ENCODE measurements at regions not wholly inside any gene's neighbourhood (a gene's known extent, or its start where the extent isn't known, plus 50 kb on each side); places are given as distances from the start of the nearest gene placed in this dataset.

DNA sequence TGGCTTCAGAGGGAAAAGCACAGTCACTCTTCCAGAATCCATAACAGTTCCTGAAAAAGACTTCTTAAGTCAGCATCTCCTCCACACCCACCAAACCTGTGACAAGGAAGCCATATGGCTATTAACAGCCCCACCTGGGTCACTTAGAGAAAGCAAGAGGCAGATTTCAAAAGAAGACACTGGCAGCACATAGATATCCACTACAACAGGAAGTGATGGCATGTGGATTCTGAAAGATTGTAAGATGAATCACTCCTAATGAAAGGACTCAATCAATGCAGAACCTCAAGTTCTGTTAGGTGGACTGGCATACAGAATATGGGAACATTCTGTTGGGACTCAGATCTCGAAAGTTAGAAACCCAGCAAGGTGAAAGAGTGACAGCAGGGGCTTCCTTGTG, 365.9 kb downstream of the TGFB2 start:
- Histone ChIP-seq H2BK20ac (ENCODE audit: low read length) (no peak overlapping the region), H3K36me3 (ENCODE audit: control insufficient read depth in 2 of 4, insufficient read depth in 4 of 4, low read length in 3 of 4) (no peaks in the 10 kb centered on the region), H3K27ac (ENCODE audit: low read depth, low read length) (no peak overlapping the region), H3K9me3 (ENCODE audit: insufficient read depth in 2 of 2, low read depth in 1 of 2, low read length in 1 of 2) (no peaks in the 10 kb centered on the region), H3K27me3 (replicated peaks in 1 of 4; ENCODE audit: control insufficient read depth in 3 of 4, extremely low read depth in 1 of 4, insufficient read depth in 3 of 4, low read length in 3 of 4) (no peaks in the 10 kb centered on the region), H2AFZ (ENCODE audit: low read length) (no peak overlapping the region), H4K91ac (replicated peaks; ENCODE audit: insufficient read length, low read length) (no peak overlapping the region), H4K8ac (ENCODE audit: extremely low read depth, insufficient read depth, low read length) (no peak overlapping the region), H4K20me1 (replicated peaks in 1 of 2; ENCODE audit: control insufficient read depth in 1 of 2, insufficient read depth in 2 of 2, low read length in 2 of 2) (no peaks in the 10 kb centered on the region), H3K9ac (replicated peaks in 1 of 4; ENCODE audit: extremely low read depth in 1 of 4, low read depth in 3 of 4, low read length in 3 of 4) (no peak overlapping the region), H2BK15ac (ENCODE audit: low read length) (no peak overlapping the region), H3K23me2 (ENCODE audit: low read depth, low read length) (no peaks in the 10 kb centered on the region), H3K4me2 (ENCODE audit: insufficient read depth in 1 of 2, low read depth in 2 of 2, low read length in 2 of 2) (no peak overlapping the region), H3K4ac (replicated peaks; ENCODE audit: insufficient read length, low read depth, low read length) (no peak overlapping the region), H3K79me1 (ENCODE audit: low read depth, low read length) (no peaks in the 10 kb centered on the region), H2BK12ac (ENCODE audit: low read depth, low read length) (no peak overlapping the region), H3K79me2 (ENCODE audit: control insufficient read depth in 1 of 2, insufficient read depth in 2 of 2, low read length in 2 of 2) (no peaks in the 10 kb centered on the region), H2AK5ac (ENCODE audit: low read depth, low read length) (no peak overlapping the region), H3K14ac (ENCODE audit: insufficient read length) (no peak overlapping the region), H3K18ac (ENCODE audit: extremely low read depth, low read length) (no peak overlapping the region), H4K5ac (ENCODE audit: insufficient read length, low read depth, low read length) (no peak overlapping the region), H3K4me1 (replicated peaks in 1 of 4; ENCODE audit: control insufficient read depth in 3 of 4, insufficient read depth in 4 of 4, low read length in 3 of 4) (no peaks in the 10 kb centered on the region), H3K56ac (replicated peaks; ENCODE audit: insufficient read length, low read depth, low read length) (no peak overlapping the region), H2BK120ac (replicated peaks; ENCODE audit: low read depth, low read length) (no peak overlapping the region), H3K4me3 (ENCODE audit: extremely low read depth in 1 of 4, insufficient read depth in 2 of 4, low read depth in 3 of 4, low read length in 4 of 4) (no peak overlapping the region), H2BK5ac (ENCODE audit: low read depth, low read length) (no peak overlapping the region), H3K23ac (ENCODE audit: insufficient read length) (no peak overlapping the region)
- ChIA-PET CTCF (ENCODE audit: partially characterized antibody) (no interaction called here), POLR2A (ENCODE audit: partially characterized antibody) (no interaction called here)
- DNase-seq (ENCODE audit: low read depth in 1 of 2, low spot score in 2 of 2) = no peak
- TF ChIP-seq RNF2 (IDR thresholded peaks at IDR 0.05; ENCODE audit: borderline replicate concordance, low read depth, low read length, missing control alignments, poor library complexity, severe bottlenecking) (no peak), ZNF274 (IDR thresholded peaks at IDR 0.05; ENCODE audit: borderline replicate concordance, extremely low read depth, low read length) (no peak), BACH1 (IDR thresholded peaks at IDR 0.05; ENCODE audit: low read length) (no peak), GTF2F1 (IDR thresholded peaks at IDR 0.05; ENCODE audit: borderline replicate concordance, low read depth, low read length) (no peak), RXRA (IDR thresholded peaks at IDR 0.05; ENCODE audit: insufficient read depth, low read depth, low read length) (no peak), KDM5A (IDR thresholded peaks at IDR 0.05; ENCODE audit: low read length) (no peak), RAD21 (IDR thresholded peaks at IDR 0.05 in 1 of 2, conservative IDR thresholded peaks at IDR 0.05 in 1 of 2; ENCODE audit: low read depth in 2 of 2, low read length in 2 of 2) (no peak)
- 100% methylated on average over 1 of the region's 1 CpG; no CpG with 5 or more reads in 1 of the 2 experiments for WGBS, 2 experiments (ENCODE audit: extremely low coverage in 1 of 2, insufficient coverage in 1 of 2, insufficient read length in 1 of 2, insufficient replicate concordance in 2 of 2, low coverage in 1 of 2, low lambda C conversion rate in 2 of 2, missing lambda C conversion rate in 1 of 2)
- FAIRE-seq = no peak
